ENCODE measurements at regions not wholly inside any gene's neighbourhood (a gene's known extent, or its start where the extent isn't known, plus 50 kb on each side); places are given as distances from the start of the nearest gene placed in this dataset.

- ATAC-seq = no peak
Measured at GRCh38 chr1:58909914-58910681, 126.3 kb upstream of the JUN start.

GRCh38 chr1:58911841-58912499 lies 128.1 kb upstream of the JUN start:
- no peak overlapping the region for H3K27ac ChIP-seq
- peak; percentile 4 for ATAC-seq
- no peak overlapping the region for H3K4me3 ChIP-seq
- no peaks in the 10 kb centered on the region for H3K36me3 ChIP-seq (replicated peaks in 1 of 2; ENCODE audit: insufficient read depth in 1 of 2, low read depth in 2 of 2)
- no peaks in the 10 kb centered on the region for H3K4me1 ChIP-seq
- 84 to 87% methylated on average over 7 of the region's 7 CpGs for WGBS, 2 donors
- H3K9me3 ChIP-seq = no peaks in the 10 kb centered on the region
- intact Hi-C loops (cut with DNase I) = loop anchor here (10.0 kb wide), 1 partner anchor 803 kb away; no protein-coding TSS in a partner anchor
- H3K27me3 ChIP-seq = no peaks in the 10 kb centered on the region
- DNase-seq = no peak
- TF ChIP-seq CTCF (IDR thresholded peaks at IDR 0.05) (no peak), POLR2A (IDR thresholded peaks at IDR 0.05) (no peak)

More at GRCh38 chr1:58909914-58910681, 126.3 kb upstream of the JUN start:
- no peak overlapping the region for H3K4me3 ChIP-seq
- peaks cover 3% of the 10 kb centered on the region for H3K4me1 ChIP-seq
- 95 to 100% methylated on average over 3 of the region's 3 CpGs for WGBS, 2 donors
- DNase-seq = no peak
- H3K27me3 ChIP-seq = no peaks in the 10 kb centered on the region
- intact Hi-C loops (cut with DNase I) = loop anchor here (10.0 kb wide), 1 partner anchor 805 kb away; no protein-coding TSS in a partner anchor
- no peak overlapping the region for H3K27ac ChIP-seq
- H3K9me3 ChIP-seq = no peaks in the 10 kb centered on the region
- TF ChIP-seq POLR2A (IDR thresholded peaks at IDR 0.05) (no peak), CTCF (IDR thresholded peaks at IDR 0.05) (no peak)
- H3K36me3 ChIP-seq (replicated peaks in 1 of 2; ENCODE audit: insufficient read depth in 1 of 2, low read depth in 2 of 2) = no peaks in the 10 kb centered on the region

- intact Hi-C loops (cut with DNase I) = loop anchor here (10.0 kb wide), 1 partner anchor 800 kb away; no protein-coding TSS in a partner anchor
- DNase-seq = no peak
- Histone ChIP-seq H3K4me1 (no peaks in the 10 kb centered on the region), H3K27ac (no peak overlapping the region), H3K36me3 (replicated peaks in 1 of 2; ENCODE audit: insufficient read depth in 1 of 2, low read depth in 2 of 2) (no peaks in the 10 kb centered on the region), H3K4me3 (no peak overlapping the region), H3K9me3 (no peaks in the 10 kb centered on the region), H3K27me3 (no peaks in the 10 kb centered on the region)
- TF ChIP-seq CTCF (IDR thresholded peaks at IDR 0.05) = no peak
- no peak for ATAC-seq
Measured at GRCh38 chr1:58914925-58915324, 131.1 kb upstream of the JUN start.

- no peaks in the 10 kb centered on the region for H3K36me3 ChIP-seq (replicated peaks in 1 of 2; ENCODE audit: insufficient read depth in 1 of 2, low read depth in 2 of 2)
- intact Hi-C loops (cut with DNase I) = loop anchor here (10.0 kb wide), 1 partner anchor 797 kb away; no protein-coding TSS in a partner anchor
- DNase-seq (no peak), ATAC-seq (no peak)
- H3K27me3 ChIP-seq = no peaks in the 10 kb centered on the region
- H3K4me3 ChIP-seq = no peak overlapping the region
- TF ChIP-seq POLR2A (IDR thresholded peaks at IDR 0.05) (no peak), CTCF (IDR thresholded peaks at IDR 0.05) (no peak)
- WGBS, 2 donors = 84 to 88% methylated on average over 4 of the region's 4 CpGs
- no peak overlapping the region for H3K27ac ChIP-seq
- peaks cover 6% of the 10 kb centered on the region for H3K4me1 ChIP-seq
- no peaks in the 10 kb centered on the region for H3K9me3 ChIP-seq
Measured at GRCh38 chr1:58917436-58917835, 133.6 kb upstream of the JUN start.
